ENCODE measurements at regions not wholly inside any gene's neighbourhood (a gene's known extent, or its start where the extent isn't known, plus 50 kb on each side); places are given as distances from the start of the nearest gene placed in this dataset.

DNA sequence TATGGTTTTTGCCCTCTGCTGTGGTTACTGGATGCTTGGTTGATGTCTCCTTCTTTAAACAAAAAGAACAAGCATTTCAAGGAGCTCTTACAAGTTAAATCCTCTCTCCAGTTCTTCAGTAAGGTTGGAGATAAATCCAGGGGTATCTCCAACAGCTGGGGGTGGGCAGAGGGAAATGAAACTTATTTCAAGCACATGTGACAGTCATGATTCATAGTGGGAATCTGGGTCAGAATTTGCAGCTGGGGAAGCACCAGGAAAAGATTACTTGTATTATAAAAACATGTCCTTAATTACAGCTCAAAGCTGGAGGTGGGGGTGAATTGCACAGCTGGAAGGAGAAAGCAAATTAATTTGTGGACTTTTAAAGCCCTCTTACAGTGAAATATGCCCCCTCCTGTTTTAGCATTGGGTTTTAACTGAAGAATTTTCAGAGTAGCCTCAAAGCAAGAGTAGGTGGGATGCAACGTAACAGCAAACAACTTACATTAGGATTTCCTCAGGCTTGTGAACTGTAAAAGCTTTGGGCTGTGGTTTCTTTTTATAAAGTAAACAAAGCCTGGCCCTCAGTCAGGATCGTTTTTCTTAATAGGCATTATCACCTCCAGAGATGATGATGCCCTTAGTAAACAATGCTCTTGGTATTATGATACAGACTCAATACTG, 596.4 kb downstream of the NYAP2 start:
- 44 to 45% methylated on average over 2 of the region's 2 CpGs for WGBS, 2 donors

GRCh38 chr2:225994748-225995405, 595.4 kb downstream of the NYAP2 start:
- no peak overlapping the region for H3K27ac ChIP-seq

More for the DNA sequence above, 596.4 kb downstream of the NYAP2 start:
- no peak overlapping the region for H3K4me3 ChIP-seq (replicated peaks in 1 of 3)
- intact Hi-C loops (cut with DNase I): no loop called here
- H3K9me3 ChIP-seq: no peaks in the 10 kb centered on the region
- DNase-seq: no peak
- TF ChIP-seq POLR2A (IDR thresholded peaks at IDR 0.05): no peak
- no peak for TF ChIP-seq CTCF (IDR thresholded peaks at IDR 0.05)
- peaks cover 0 to 7% of the 10 kb centered on the region in 2 donors for H3K4me1 ChIP-seq
- H3K27me3 ChIP-seq: no peaks in the 10 kb centered on the region
- no peaks in the 10 kb centered on the region for H3K36me3 ChIP-seq
- no peak overlapping the region for H3K27ac ChIP-seq

GRCh38 chr2:225993430-225993829, 593.9 kb downstream of the NYAP2 start:
- 79 to 86% methylated on average over 2 of the region's 2 CpGs for WGBS, 2 donors
- no peak overlapping the region for H3K27ac ChIP-seq
- H3K9me3 ChIP-seq: no peaks in the 10 kb centered on the region
- peaks cover 0 to 7% of the 10 kb centered on the region in 2 donors for H3K4me1 ChIP-seq
- H3K27me3 ChIP-seq: no peaks in the 10 kb centered on the region
- no peaks in the 10 kb centered on the region for H3K36me3 ChIP-seq
- no peak overlapping the region for H3K4me3 ChIP-seq (replicated peaks in 1 of 3)
- TF ChIP-seq CTCF (IDR thresholded peaks at IDR 0.05) (no peak), POLR2A (IDR thresholded peaks at IDR 0.05) (no peak)
- intact Hi-C loops (cut with DNase I): no loop called here
- DNase-seq: no peak

More at GRCh38 chr2:225994748-225995405, 595.4 kb downstream of the NYAP2 start:
- Histone ChIP-seq H3K4me3 (replicated peaks in 1 of 3) (no peak overlapping the region), H3K9me3 (no peaks in the 10 kb centered on the region), H3K27me3 (no peaks in the 10 kb centered on the region), H3K36me3 (no peaks in the 10 kb centered on the region), H3K4me1 (peaks cover 0 to 7% of the 10 kb centered on the region in 2 donors)
- 93% methylated on average over 3 of the region's 3 CpGs for WGBS, 2 donors
- intact Hi-C loops (cut with DNase I): no loop called here
- no peak for DNase-seq
- TF ChIP-seq POLR2A (IDR thresholded peaks at IDR 0.05) (no peak), CTCF (IDR thresholded peaks at IDR 0.05) (no peak)

- TF ChIP-seq CTCF (IDR thresholded peaks at IDR 0.05): no peak
- TF ChIP-seq POLR2A (IDR thresholded peaks at IDR 0.05): no peak
- Histone ChIP-seq H3K4me1 (no peaks in the 10 kb centered on the region), H3K27ac (no peak overlapping the region), H3K27me3 (no peaks in the 10 kb centered on the region), H3K4me3 (replicated peaks in 1 of 3) (no peak overlapping the region), H3K9me3 (no peaks in the 10 kb centered on the region), H3K36me3 (no peaks in the 10 kb centered on the region)
- intact Hi-C loops (cut with DNase I): no loop called here
- DNase-seq: no peak
- WGBS, 2 donors: 92% methylated on average over 4 of the region's 4 CpGs
Measured at GRCh38 chr2:225989809-225990208, 590.3 kb downstream of the NYAP2 start.

GRCh38 chr2:225980372-225980771, 580.9 kb downstream of the NYAP2 start:
- TF ChIP-seq POLR2A (IDR thresholded peaks at IDR 0.05) (no peak), CTCF (IDR thresholded peaks at IDR 0.05) (no peak)
- no peaks in the 10 kb centered on the region for H3K36me3 ChIP-seq
- H3K4me3 ChIP-seq (replicated peaks in 1 of 3): no peak overlapping the region
- no peaks in the 10 kb centered on the region for H3K9me3 ChIP-seq
- H3K27ac ChIP-seq: no peak overlapping the region
- H3K4me1 ChIP-seq: no peaks in the 10 kb centered on the region
- H3K27me3 ChIP-seq: no peaks in the 10 kb centered on the region
- intact Hi-C loops (cut with DNase I): no loop called here
- DNase-seq: no peak
- 93 to 95% methylated on average over 7 of the region's 7 CpGs for WGBS, 2 donors
